AG04449 (cell line): ENCODE measurements at regions not wholly inside any gene's neighbourhood (a gene's known extent, or its start where the extent isn't known, plus 50 kb on each side); places are given as distances from the start of the nearest gene placed in this dataset.

Experiments used
- CTCF ChIA-PET: fragments of 350-600 bp; formaldehyde crosslinking; extraction: SDS; loops from one replicate; lab custom pipeline; 2021; ENCODE audit warnings: antibody characterized with exemption; lab: Yijun Ruan, JAX
- POLR2A ChIA-PET: fragments of 400-600, 350-600 bp; formaldehyde crosslinking; extraction: SDS; loops from one replicate; lab custom pipeline; 2020; ENCODE audit warnings: antibody characterized with exemption, inconsistent platforms; lab: Yijun Ruan, JAX
- DNase-seq: peaks from one replicate; pipeline ENCODE4 v3.0.0-alpha.2; 2010; ENCODE audit warnings: low read depth, low spot score
- H3K4me3 ChIP-seq: 2 replicates; pipeline ENCODE4 v1.5.1; 2011; ENCODE audit warnings: low read depth, mild to moderate bottlenecking, control low read depth, low read length
- TF ChIP-seq, protein P1 (sequence below): IDR thresholded peaks from one replicate; pipeline ENCODE4 v1.5.1; 2011; ENCODE audit warnings: mild to moderate bottlenecking, moderate library complexity, low read length, control low read depth, inconsistent platforms; ENCODE audit not compliant: insufficient read depth; ENCODE audit errors: missing control alignments

DNA sequence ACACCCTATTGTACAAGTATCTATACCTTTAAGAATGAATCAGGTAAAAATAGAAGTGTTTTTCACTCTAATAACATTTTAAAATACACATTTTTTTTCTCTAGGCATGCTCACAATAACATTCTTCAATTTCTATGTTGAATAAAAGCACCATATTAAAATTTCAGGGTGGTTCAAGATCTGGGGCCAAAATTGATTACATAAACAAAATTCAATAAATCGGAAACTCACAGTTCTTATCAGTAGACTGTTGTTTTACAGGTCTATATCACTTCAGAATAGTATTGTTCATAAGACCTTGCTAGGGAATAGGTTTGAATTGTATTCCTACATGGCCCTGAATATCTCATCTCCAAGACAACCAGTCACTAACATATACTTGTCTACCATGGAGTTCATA lies 634.0 kb downstream of the SPOCK3 start:
- TF ChIP-seq, protein P1, sequence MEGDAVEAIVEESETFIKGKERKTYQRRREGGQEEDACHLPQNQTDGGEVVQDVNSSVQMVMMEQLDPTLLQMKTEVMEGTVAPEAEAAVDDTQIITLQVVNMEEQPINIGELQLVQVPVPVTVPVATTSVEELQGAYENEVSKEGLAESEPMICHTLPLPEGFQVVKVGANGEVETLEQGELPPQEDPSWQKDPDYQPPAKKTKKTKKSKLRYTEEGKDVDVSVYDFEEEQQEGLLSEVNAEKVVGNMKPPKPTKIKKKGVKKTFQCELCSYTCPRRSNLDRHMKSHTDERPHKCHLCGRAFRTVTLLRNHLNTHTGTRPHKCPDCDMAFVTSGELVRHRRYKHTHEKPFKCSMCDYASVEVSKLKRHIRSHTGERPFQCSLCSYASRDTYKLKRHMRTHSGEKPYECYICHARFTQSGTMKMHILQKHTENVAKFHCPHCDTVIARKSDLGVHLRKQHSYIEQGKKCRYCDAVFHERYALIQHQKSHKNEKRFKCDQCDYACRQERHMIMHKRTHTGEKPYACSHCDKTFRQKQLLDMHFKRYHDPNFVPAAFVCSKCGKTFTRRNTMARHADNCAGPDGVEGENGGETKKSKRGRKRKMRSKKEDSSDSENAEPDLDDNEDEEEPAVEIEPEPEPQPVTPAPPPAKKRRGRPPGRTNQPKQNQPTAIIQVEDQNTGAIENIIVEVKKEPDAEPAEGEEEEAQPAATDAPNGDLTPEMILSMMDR, result no peak
- CTCF ChIA-PET, result no interaction called here
- no peak overlapping the region for H3K4me3 ChIP-seq
- no peak for DNase-seq
- POLR2A ChIA-PET, result no interaction called here

DNA sequence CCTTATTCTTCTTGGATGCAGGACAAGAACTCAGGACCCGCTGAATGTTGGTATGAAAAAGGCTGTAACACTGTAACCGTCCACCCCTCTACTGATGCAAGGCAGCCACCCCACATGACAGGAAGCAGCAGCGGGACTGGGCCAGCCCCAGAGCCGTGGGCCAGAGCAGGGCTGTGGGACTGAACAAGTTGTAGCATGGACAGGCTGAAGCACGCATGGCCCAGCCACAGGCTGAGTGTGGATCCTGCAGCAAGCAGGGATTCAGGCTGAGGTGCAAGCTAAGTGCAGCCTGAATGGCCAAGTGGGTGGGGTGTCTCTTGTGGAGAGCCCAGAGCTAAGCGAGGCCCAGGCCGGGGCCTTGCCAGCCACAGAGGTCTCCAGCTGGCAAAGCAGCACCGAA lies 632.2 kb downstream of the SPOCK3 start:
- DNase-seq, result no peak
- CTCF ChIA-PET, result interaction anchor here (3.7 kb wide), 1 partner anchor 8 kb away, joined by 16 read pairs; no protein-coding TSS in a partner anchor
- TF ChIP-seq, protein P1, result no peak
- POLR2A ChIA-PET, result no interaction called here
- no peak overlapping the region for H3K4me3 ChIP-seq

DNA sequence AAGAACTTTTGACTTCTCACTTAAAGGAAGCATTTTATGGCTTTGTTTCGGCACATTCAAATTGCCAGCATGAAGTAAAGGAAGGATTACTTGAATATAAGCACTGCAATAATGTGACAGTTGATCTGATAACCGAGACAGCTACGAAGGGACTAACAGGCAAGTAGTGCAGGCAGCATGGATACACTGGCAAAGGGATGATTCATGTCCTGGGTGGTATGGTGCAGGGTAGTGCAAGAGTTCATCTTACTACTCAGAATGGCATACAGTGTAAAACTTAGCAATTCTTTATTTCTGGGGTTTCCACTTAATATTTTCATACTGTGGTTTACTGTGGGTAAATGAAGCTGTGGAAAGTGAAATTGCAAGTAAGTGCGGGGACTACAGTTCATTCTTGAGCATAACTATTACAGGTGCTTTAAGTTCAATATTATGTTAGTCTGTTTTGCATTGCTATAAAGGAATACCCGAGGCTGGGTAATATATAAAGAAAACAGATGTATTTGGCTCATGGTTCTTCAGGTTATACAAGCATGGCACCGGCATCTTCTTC lies 611.8 kb downstream of the SPOCK3 start:
- H3K4me3 ChIP-seq, result no peak overlapping the region
- TF ChIP-seq, protein P1, result no peak
- POLR2A ChIA-PET, result no interaction called here
- CTCF ChIA-PET, result no interaction called here
- DNase-seq, result no peak

DNA sequence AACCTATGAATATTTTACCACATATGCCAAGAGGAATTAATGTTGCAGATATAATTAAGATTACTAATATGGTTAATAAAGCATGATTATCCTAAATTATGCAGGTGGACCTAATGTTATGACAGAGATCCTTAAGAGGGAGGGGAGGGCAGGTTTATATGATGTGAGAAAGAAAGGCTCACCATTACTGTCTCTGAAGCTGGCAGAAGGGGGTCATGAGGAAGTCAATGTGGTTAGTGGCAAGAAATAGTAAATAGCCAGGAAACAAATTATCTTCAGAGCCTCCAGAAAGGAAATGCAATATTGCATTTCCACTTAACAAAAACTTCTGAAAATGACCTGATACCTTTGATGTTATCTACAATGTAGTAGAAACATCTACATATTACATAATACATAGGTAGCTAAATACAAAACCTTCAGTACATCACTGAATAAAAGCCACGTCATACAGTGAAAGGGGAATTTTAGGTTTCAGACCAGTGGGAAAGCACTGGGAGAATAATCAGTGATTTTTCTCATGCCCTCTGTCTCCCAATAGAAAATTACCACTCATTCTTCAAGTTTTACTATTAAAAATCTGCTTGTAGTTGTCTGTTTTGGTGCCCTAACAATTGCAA lies 609.2 kb downstream of the SPOCK3 start:
- POLR2A ChIA-PET, result no interaction called here
- TF ChIP-seq, protein P1, result no peak
- H3K4me3 ChIP-seq, result no peak overlapping the region
- CTCF ChIA-PET, result no interaction called here
- no peak for DNase-seq

DNA sequence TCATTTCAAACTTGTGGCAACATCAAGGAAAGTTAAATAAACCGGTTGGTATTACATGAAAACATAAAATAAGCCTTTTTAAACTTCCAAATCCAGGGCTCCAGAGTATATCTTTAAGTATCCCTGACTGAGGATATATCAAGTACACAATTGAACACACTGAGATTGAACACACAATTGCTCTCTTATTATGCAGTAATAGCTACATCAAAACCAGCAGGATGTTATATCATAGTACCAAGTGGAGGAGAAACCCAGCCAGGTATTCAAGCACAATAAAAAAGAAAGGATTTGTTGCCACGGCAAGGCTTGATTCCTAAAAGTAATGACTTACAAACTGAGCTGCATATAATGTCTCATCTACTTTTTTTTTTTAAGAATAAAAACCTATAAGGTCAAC lies 605.8 kb downstream of the SPOCK3 start:
- ChIA-PET POLR2A (no interaction called here), CTCF (no interaction called here)
- H3K4me3 ChIP-seq, result no peak overlapping the region
- DNase-seq, result no peak
- TF ChIP-seq, protein P1, result no peak

DNA sequence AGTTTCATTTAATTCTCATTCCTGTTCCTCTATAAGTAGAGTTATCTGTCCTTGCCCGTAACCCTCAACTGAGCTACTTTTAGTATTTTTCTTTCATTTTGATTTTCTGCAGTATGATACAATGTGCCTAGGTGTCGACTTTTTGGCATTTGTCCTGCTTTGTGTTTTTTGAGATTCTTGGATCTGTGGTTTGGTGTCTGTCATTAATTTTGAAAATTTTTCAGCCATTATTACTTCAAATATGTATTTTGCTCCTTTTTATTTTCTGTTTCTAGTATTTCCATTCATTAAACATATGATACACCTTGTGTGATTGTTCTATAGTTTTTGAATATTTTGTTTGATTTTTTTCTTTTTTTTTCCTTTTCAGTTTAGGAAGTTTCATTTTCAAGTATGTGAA lies 598.9 kb downstream of the SPOCK3 start:
- CTCF ChIA-PET, result no interaction called here
- DNase-seq, result no peak
- POLR2A ChIA-PET, result no interaction called here

More for the DNA sequence above, 598.9 kb downstream of the SPOCK3 start:
- TF ChIP-seq, protein P1, result no peak
- H3K4me3 ChIP-seq, result no peak overlapping the region
